ENCODE measurements at regions not wholly inside any gene's neighbourhood (a gene's known extent, or its start where the extent isn't known, plus 50 kb on each side); places are given as distances from the start of the nearest gene placed in this dataset.

GRCh38 chr9:25017779-25018178 is 472.1 kb upstream of the IZUMO3 start:
- TF ChIP-seq EZH2 (IDR thresholded peaks at IDR 0.05; ENCODE audit: low read length, missing control alignments): no peak
- no peak for TF ChIP-seq CTCF (conservative IDR thresholded peaks at IDR 0.05 in 1 of 2, IDR thresholded peaks at IDR 0.05 in 1 of 2; ENCODE audit: low read depth in 1 of 2, low read length in 2 of 2)
- no peaks in the 10 kb centered on the region for H3K27me3 ChIP-seq (ENCODE audit: control insufficient read depth, insufficient read depth, low read length)
- H3K4me2 ChIP-seq (ENCODE audit: extremely low read depth, insufficient read depth, low read length): no peak overlapping the region
- no peak overlapping the region for H3K27ac ChIP-seq (ENCODE audit: insufficient read depth, low read length)
- H2AFZ ChIP-seq (ENCODE audit: low read length): no peak overlapping the region
- H3K4me3 ChIP-seq (replicated peaks in 1 of 4; ENCODE audit: control extremely low read depth in 1 of 4, insufficient read depth in 1 of 4, low read depth in 3 of 4, low read length in 4 of 4): no peak overlapping the region
- H3K9me3 ChIP-seq (ENCODE audit: control insufficient read depth, insufficient read depth, low read depth, low read length): no peaks in the 10 kb centered on the region
- H3K36me3 ChIP-seq (ENCODE audit: control insufficient read depth, insufficient read depth, low read length): no peaks in the 10 kb centered on the region
- no peaks in the 10 kb centered on the region for H4K20me1 ChIP-seq (ENCODE audit: control insufficient read depth, extremely low read depth, insufficient read depth, low read length)
- no peaks in the 10 kb centered on the region for H3K79me2 ChIP-seq (ENCODE audit: control insufficient read depth, insufficient read depth, low read length)
- H3K9ac ChIP-seq (ENCODE audit: insufficient read depth, low read length): no peak overlapping the region
- DNase-seq (ENCODE audit: low read depth in 2 of 2): no peak
- H3K4me1 ChIP-seq (ENCODE audit: control insufficient read depth, extremely low read depth, insufficient read depth, low read length): no peaks in the 10 kb centered on the region

GRCh38 chr9:25010027-25010662 is 464.4 kb upstream of the IZUMO3 start:
- Histone ChIP-seq H3K36me3 (ENCODE audit: control insufficient read depth, insufficient read depth, low read length) (no peaks in the 10 kb centered on the region), H3K4me2 (ENCODE audit: extremely low read depth, insufficient read depth, low read length) (no peak overlapping the region), H3K9ac (ENCODE audit: insufficient read depth, low read length) (no peak overlapping the region), H3K27me3 (ENCODE audit: control insufficient read depth, insufficient read depth, low read length) (no peaks in the 10 kb centered on the region), H2AFZ (ENCODE audit: low read length) (no peak overlapping the region), H3K27ac (ENCODE audit: insufficient read depth, low read length) (no peak overlapping the region), H4K20me1 (ENCODE audit: control insufficient read depth, extremely low read depth, insufficient read depth, low read length) (no peaks in the 10 kb centered on the region), H3K79me2 (ENCODE audit: control insufficient read depth, insufficient read depth, low read length) (no peaks in the 10 kb centered on the region), H3K4me3 (replicated peaks in 1 of 4; ENCODE audit: control extremely low read depth in 1 of 4, insufficient read depth in 1 of 4, low read depth in 3 of 4, low read length in 4 of 4) (no peak overlapping the region), H3K4me1 (ENCODE audit: control insufficient read depth, extremely low read depth, insufficient read depth, low read length) (no peaks in the 10 kb centered on the region), H3K9me3 (ENCODE audit: control insufficient read depth, insufficient read depth, low read depth, low read length) (no peaks in the 10 kb centered on the region)
- TF ChIP-seq EZH2 (IDR thresholded peaks at IDR 0.05; ENCODE audit: low read length, missing control alignments) (no peak), CTCF (conservative IDR thresholded peaks at IDR 0.05 in 1 of 2, IDR thresholded peaks at IDR 0.05 in 1 of 2; ENCODE audit: low read depth in 1 of 2, low read length in 2 of 2) (no peak)
- DNase-seq (ENCODE audit: low read depth in 2 of 2): no peak

- Histone ChIP-seq H4K20me1 (ENCODE audit: control insufficient read depth, extremely low read depth, insufficient read depth, low read length) (no peaks in the 10 kb centered on the region), H3K9ac (ENCODE audit: insufficient read depth, low read length) (no peak overlapping the region), H3K4me2 (ENCODE audit: extremely low read depth, insufficient read depth, low read length) (no peak overlapping the region), H2AFZ (ENCODE audit: low read length) (no peak overlapping the region), H3K4me3 (replicated peaks in 1 of 4; ENCODE audit: control extremely low read depth in 1 of 4, insufficient read depth in 1 of 4, low read depth in 3 of 4, low read length in 4 of 4) (no peak overlapping the region), H3K27me3 (ENCODE audit: control insufficient read depth, insufficient read depth, low read length) (no peaks in the 10 kb centered on the region), H3K36me3 (ENCODE audit: control insufficient read depth, insufficient read depth, low read length) (no peaks in the 10 kb centered on the region), H3K9me3 (ENCODE audit: control insufficient read depth, insufficient read depth, low read depth, low read length) (no peaks in the 10 kb centered on the region), H3K79me2 (ENCODE audit: control insufficient read depth, insufficient read depth, low read length) (no peaks in the 10 kb centered on the region), H3K27ac (ENCODE audit: insufficient read depth, low read length) (no peak overlapping the region), H3K4me1 (ENCODE audit: control insufficient read depth, extremely low read depth, insufficient read depth, low read length) (no peaks in the 10 kb centered on the region)
- no peak for DNase-seq (ENCODE audit: low read depth in 2 of 2)
- TF ChIP-seq EZH2 (IDR thresholded peaks at IDR 0.05; ENCODE audit: low read length, missing control alignments) (no peak), CTCF (conservative IDR thresholded peaks at IDR 0.05 in 1 of 2, IDR thresholded peaks at IDR 0.05 in 1 of 2; ENCODE audit: low read depth in 1 of 2, low read length in 2 of 2) (no peak)
These were observed 458.0 kb upstream of the IZUMO3 start for GRCh38 chr9:25003686-25004085.
